ENCODE measurements at regions not wholly inside any gene's neighbourhood (a gene's known extent, or its start where the extent isn't known, plus 50 kb on each side); places are given as distances from the start of the nearest gene placed in this dataset.

GRCh38 chr9:31251386-31251785 is 1133.1 kb upstream of the ACO1 start:
- TF ChIP-seq POLR2AphosphoS5 (IDR thresholded peaks at IDR 0.05; ENCODE audit: insufficient read depth, low read depth, low read length), result no peak
- no peak for TF ChIP-seq GATA2 (IDR thresholded peaks at IDR 0.05; ENCODE audit: insufficient read depth, insufficient read length, low read depth, low read length)
- no peak for TF ChIP-seq MYC (IDR thresholded peaks at IDR 0.05; ENCODE audit: low read depth, low read length)
- TF ChIP-seq FOS (IDR thresholded peaks at IDR 0.05; ENCODE audit: borderline replicate concordance, insufficient read depth, low read length), result no peak
- H3K36me3 ChIP-seq (ENCODE audit: control insufficient read depth in 2 of 2, extremely low read depth in 1 of 2, insufficient read depth in 2 of 2, low read length in 2 of 2), result no peaks in the 10 kb centered on the region
- no peaks in the 10 kb centered on the region for H4K20me1 ChIP-seq (replicated peaks; ENCODE audit: control insufficient read depth, extremely low read depth, insufficient read depth, low read length)
- H3K9me1 ChIP-seq (replicated peaks; ENCODE audit: control insufficient read depth, extremely low read depth, insufficient read depth, low read length), result no peaks in the 10 kb centered on the region
- DNase-seq (ENCODE audit: low read depth, low spot score) (no peak), FAIRE-seq (no peak)
- intact Hi-C loops (cut with micrococcal nuclease) (no loop called here), dilution Hi-C loops (cut with MboI; ENCODE audit: extremely low pct_ligation_motif_present, low sequenced_read_pairs) (no loop called here)
- no peak overlapping the region for H3K4me2 ChIP-seq (ENCODE audit: insufficient read depth, low read length)
- ChIA-PET CTCF (no interaction called here), POLR2A (no interaction called here)
- H3K27me3 ChIP-seq (ENCODE audit: control insufficient read depth in 2 of 2, insufficient read depth in 2 of 2, low read length in 2 of 2), result no peaks in the 10 kb centered on the region
- no peak overlapping the region for H3K9ac ChIP-seq (replicated peaks; ENCODE audit: extremely low read depth, insufficient read depth, low read length)
- no peaks in the 10 kb centered on the region for H3K4me1 ChIP-seq (ENCODE audit: control insufficient read depth, extremely low read depth, insufficient read depth, low read length)
- no peaks in the 10 kb centered on the region for H3K79me2 ChIP-seq (ENCODE audit: control insufficient read depth, insufficient read depth, low read length)
- no peak overlapping the region for H3K27ac ChIP-seq (ENCODE audit: insufficient read depth, low read depth, low read length)
- no TSS peak for BruUV-seq (replicated peaks)
- no peaks in the 10 kb centered on the region for H3K9me3 ChIP-seq (replicated peaks; ENCODE audit: control insufficient read depth, insufficient read depth, low read length)
- no peak overlapping the region for H2AFZ ChIP-seq (ENCODE audit: low read depth, low read length)
- H3K4me3 ChIP-seq (replicated peaks in 1 of 3; ENCODE audit: insufficient read depth in 1 of 3, low read depth in 1 of 3, low read length in 3 of 3), result no peak overlapping the region

GRCh38 chr9:31253800-31254762 is 1130.4 kb upstream of the ACO1 start:
- H3K9ac ChIP-seq (replicated peaks; ENCODE audit: extremely low read depth, insufficient read depth, low read length), result no peak overlapping the region
- TF ChIP-seq GATA2 (IDR thresholded peaks at IDR 0.05; ENCODE audit: insufficient read depth, insufficient read length, low read depth, low read length) (no peak), FOS (IDR thresholded peaks at IDR 0.05; ENCODE audit: borderline replicate concordance, insufficient read depth, low read length) (no peak), MAX (IDR thresholded peaks at IDR 0.05; ENCODE audit: insufficient read depth, insufficient read length) (no peak), POLR2A (IDR thresholded peaks at IDR 0.05; ENCODE audit: low read depth, low read length) (no peak), MYC (IDR thresholded peaks at IDR 0.05; ENCODE audit: low read depth, low read length) (no peak), EZH2 (IDR thresholded peaks at IDR 0.05; ENCODE audit: borderline replicate concordance, low read depth, low read length, severe bottlenecking) (no peak), POLR2AphosphoS5 (IDR thresholded peaks at IDR 0.05; ENCODE audit: insufficient read depth, low read depth, low read length) (no peak), JUN (IDR thresholded peaks at IDR 0.05; ENCODE audit: borderline replicate concordance, insufficient read depth, insufficient read length, low read depth) (no peak)
- TF ChIP-seq, protein P1, sequence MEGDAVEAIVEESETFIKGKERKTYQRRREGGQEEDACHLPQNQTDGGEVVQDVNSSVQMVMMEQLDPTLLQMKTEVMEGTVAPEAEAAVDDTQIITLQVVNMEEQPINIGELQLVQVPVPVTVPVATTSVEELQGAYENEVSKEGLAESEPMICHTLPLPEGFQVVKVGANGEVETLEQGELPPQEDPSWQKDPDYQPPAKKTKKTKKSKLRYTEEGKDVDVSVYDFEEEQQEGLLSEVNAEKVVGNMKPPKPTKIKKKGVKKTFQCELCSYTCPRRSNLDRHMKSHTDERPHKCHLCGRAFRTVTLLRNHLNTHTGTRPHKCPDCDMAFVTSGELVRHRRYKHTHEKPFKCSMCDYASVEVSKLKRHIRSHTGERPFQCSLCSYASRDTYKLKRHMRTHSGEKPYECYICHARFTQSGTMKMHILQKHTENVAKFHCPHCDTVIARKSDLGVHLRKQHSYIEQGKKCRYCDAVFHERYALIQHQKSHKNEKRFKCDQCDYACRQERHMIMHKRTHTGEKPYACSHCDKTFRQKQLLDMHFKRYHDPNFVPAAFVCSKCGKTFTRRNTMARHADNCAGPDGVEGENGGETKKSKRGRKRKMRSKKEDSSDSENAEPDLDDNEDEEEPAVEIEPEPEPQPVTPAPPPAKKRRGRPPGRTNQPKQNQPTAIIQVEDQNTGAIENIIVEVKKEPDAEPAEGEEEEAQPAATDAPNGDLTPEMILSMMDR (IDR thresholded peaks at IDR 0.05; ENCODE audit: extremely low read depth in 1 of 2, insufficient read depth in 1 of 2, low read depth in 1 of 2, low read length in 2 of 2), result no peak
- no peaks in the 10 kb centered on the region for H3K9me3 ChIP-seq (replicated peaks; ENCODE audit: control insufficient read depth, insufficient read depth, low read length)
- H3K9me1 ChIP-seq (replicated peaks; ENCODE audit: control insufficient read depth, extremely low read depth, insufficient read depth, low read length), result no peaks in the 10 kb centered on the region
- no peaks in the 10 kb centered on the region for H3K4me1 ChIP-seq (ENCODE audit: control insufficient read depth, extremely low read depth, insufficient read depth, low read length)
- H3K27ac ChIP-seq (ENCODE audit: insufficient read depth, low read depth, low read length), result no peak overlapping the region
- ChIA-PET POLR2A (no interaction called here), CTCF (no interaction called here)
- BruUV-seq (replicated peaks), result no TSS peak
- no peak overlapping the region for H3K4me3 ChIP-seq (replicated peaks in 1 of 3; ENCODE audit: insufficient read depth in 1 of 3, low read depth in 1 of 3, low read length in 3 of 3)
- H3K4me2 ChIP-seq (ENCODE audit: insufficient read depth, low read length), result no peak overlapping the region
- no peaks in the 10 kb centered on the region for H3K36me3 ChIP-seq (ENCODE audit: control insufficient read depth in 2 of 2, extremely low read depth in 1 of 2, insufficient read depth in 2 of 2, low read length in 2 of 2)
- intact Hi-C loops (cut with micrococcal nuclease), result no loop called here
- no peak for FAIRE-seq
- no peaks in the 10 kb centered on the region for H3K79me2 ChIP-seq (ENCODE audit: control insufficient read depth, insufficient read depth, low read length)
- DNase-seq (ENCODE audit: low read depth, low spot score), result no peak
- H3K27me3 ChIP-seq (ENCODE audit: control insufficient read depth in 2 of 2, insufficient read depth in 2 of 2, low read length in 2 of 2), result no peaks in the 10 kb centered on the region
- H2AFZ ChIP-seq (ENCODE audit: low read depth, low read length), result no peak overlapping the region
- dilution Hi-C loops (cut with MboI; ENCODE audit: extremely low pct_ligation_motif_present, low sequenced_read_pairs), result no loop called here
- H4K20me1 ChIP-seq (replicated peaks; ENCODE audit: control insufficient read depth, extremely low read depth, insufficient read depth, low read length), result no peaks in the 10 kb centered on the region
